HCT116 (cell line): ENCODE measurements at regions not wholly inside any gene's neighbourhood (a gene's known extent, or its start where the extent isn't known, plus 50 kb on each side); places are given as distances from the start of the nearest gene placed in this dataset.
A peak's percentile ranks its signal among the peaks of the same experiment; 100 is the strongest.

Source experiments
- ATAC-seq: fragments of 200-7000 bp; cut with Tn5 transposase; 2 replicates; pipeline ENCODE4 v1.9.1; 2020; ENCODE audit warnings: mild to moderate bottlenecking, moderate library complexity
- BruUV-seq: library from RNA; stranded (reverse); fragments of 400-500 nt; replicated peaks from 2 replicates; lab custom pipeline; 2021; lab: Mats Ljungman, UMichigan
- CTCF ChIA-PET: fragments of 300-600 bp; sonication (Branson Sonifier 250); formaldehyde crosslinking; loops from one replicate; lab custom pipeline; 2021; ENCODE audit warnings: antibody characterized with exemption; lab: Charles Lee
- POLR2A ChIA-PET: fragments of 300-600, 350-600 bp; sonication (Branson Sonifier 250); formaldehyde crosslinking; loops from one replicate; lab custom pipeline; 2021; ENCODE audit warnings: antibody characterized with exemption; lab: Charles Lee
- RAD21 ChIA-PET, 2 experiments: fragments of 300-600 bp; sonication (Branson Sonifier 250); formaldehyde crosslinking; loops; one replicate each; lab custom pipeline; 2023; ENCODE audit warnings: low total read pairs in 2 of 2; ENCODE audit not compliant: uncharacterized antibody in 2 of 2, unreplicated experiment in 2 of 2, low non-redundant PET in 1 of 2; lab: Charles Lee
- DNase-seq: peaks from one replicate; pipeline ENCODE4 v3.0.0-alpha.2; 2010; ENCODE audit warnings: low read depth, low spot score
- H2AFZ ChIP-seq: fragments of 200-600 bp; shearing (Covaris generic), sonication (generic); 2 replicates; pipeline ENCODE4 v1.6.1; 2017; ENCODE audit warnings: low read depth, mixed run types, mixed read lengths, antibody characterized with exemption, low read length; ENCODE audit not compliant: poor library complexity, severe bottlenecking
- H3K27ac ChIP-seq: 2 replicates; pipeline ENCODE4 v1.5.1; 2012; ENCODE audit warnings: low read depth, low read length
- H3K27me3 ChIP-seq: fragments of 200-600 bp; sonication (generic); 2 replicates; pipeline ENCODE4 v1.6.1; 2016; ENCODE audit warnings: mixed run types, low read length, mixed read lengths; ENCODE audit not compliant: insufficient read depth
- H3K36me3 ChIP-seq, 2 experiments: fragments of 200-500 bp in 1 of 2; fragments of 200-600 bp in 1 of 2; sonication (Bioruptor generic) in 1 of 2; sonication (generic) in 1 of 2; 2 replicates each; pipeline versions ENCODE4 v1.5.1 to v1.6.1; 2014 to 2016; ENCODE audit warnings: low read length in 2 of 2, inconsistent platforms in 1 of 2, mixed read lengths in 1 of 2, mixed run types in 1 of 2; ENCODE audit not compliant: insufficient read depth in 2 of 2, control insufficient read depth in 1 of 2
- H3K4me1 ChIP-seq, 2 experiments: fragments of 200-600 bp in 1 of 2; sonication (generic) in 1 of 2; 2 replicates each; pipeline versions ENCODE4 v1.5.1 to v1.6.1; 2012 to 2017; ENCODE audit warnings: low read length in 2 of 2, inconsistent platforms in 1 of 2, mild to moderate bottlenecking in 1 of 2, mixed read lengths in 1 of 2, mixed run types in 1 of 2, moderate library complexity in 1 of 2; ENCODE audit not compliant: insufficient read depth in 2 of 2, control insufficient read depth in 1 of 2
- H3K4me2 ChIP-seq: fragments of 200-600 bp; sonication (generic); 2 replicates; pipeline ENCODE4 v1.6.1; 2017; ENCODE audit warnings: mixed run types, low read length, mixed read lengths
- H3K4me3 ChIP-seq, 2 experiments: fragments of 200-600 bp in 1 of 2; sonication (generic) in 1 of 2; replicated peaks in 1 of 2; 2 replicates each; pipeline ENCODE4 v1.5.1; 2011 to 2016; ENCODE audit warnings: low read length in 2 of 2, control low read depth in 1 of 2, low read depth in 1 of 2, mild to moderate bottlenecking in 1 of 2, mixed read lengths in 1 of 2, mixed run types in 1 of 2
- H3K79me2 ChIP-seq: fragments of 200-600 bp; sonication (generic); 2 replicates; pipeline ENCODE4 v1.6.1; 2017; ENCODE audit warnings: mild to moderate bottlenecking, mixed run types, low read length, moderate library complexity, mixed read lengths; ENCODE audit not compliant: insufficient read depth
- H3K9ac ChIP-seq: fragments of 200-600 bp; sonication (generic); 2 replicates; pipeline ENCODE4 v1.6.1; 2016; ENCODE audit warnings: low read length, mixed read lengths
- H3K9me2 ChIP-seq: fragments of 200-600 bp; sonication (generic), shearing (Covaris generic); 2 replicates; pipeline ENCODE4 v1.6.1; 2017; ENCODE audit warnings: mixed run types, mild to moderate bottlenecking, moderate library complexity; ENCODE audit not compliant: insufficient read depth
- H3K9me3 ChIP-seq, 2 experiments: fragments of 200-500 bp in 1 of 2; fragments of 200-600 bp in 1 of 2; sonication (Bioruptor generic) in 1 of 2; sonication (generic) in 1 of 2; 2 replicates each; pipeline ENCODE4 v1.6.1; 2014 to 2017; ENCODE audit warnings: low read length in 2 of 2, mixed read lengths in 2 of 2, inconsistent platforms in 1 of 2, low read depth in 1 of 2, mild to moderate bottlenecking in 1 of 2, mixed run types in 1 of 2, moderate library complexity in 1 of 2; ENCODE audit not compliant: control insufficient read depth in 1 of 2, insufficient read depth in 1 of 2
- H4K20me1 ChIP-seq: fragments of 200-600 bp; sonication (generic), shearing (Covaris generic); 2 replicates; pipeline ENCODE4 v1.6.1; 2017; ENCODE audit warnings: mixed run types, mild to moderate bottlenecking, moderate library complexity; ENCODE audit not compliant: insufficient read depth
- CBX3 ChIP-seq: IDR thresholded peaks from 2 replicates; pipeline ENCODE4 v1.6.1; 2012; ENCODE audit warnings: low read depth
- ELF1 ChIP-seq: IDR thresholded peaks from 2 replicates; pipeline ENCODE4 v1.6.1; 2012; ENCODE audit warnings: low read depth, borderline replicate concordance
- EZH2 ChIP-seq: fragments of 200-600 bp; sonication (generic); IDR thresholded peaks from 2 replicates; pipeline ENCODE4 v1.6.1; 2017; ENCODE audit warnings: antibody characterized with exemption, mixed run types
- EZH2phosphoT487 ChIP-seq: fragments of 200-600 bp; IDR thresholded peaks from 2 replicates; pipeline ENCODE4 v1.6.1; 2018; ENCODE audit warnings: antibody characterized with exemption, borderline replicate concordance
- FOSL1 ChIP-seq: IDR thresholded peaks from 2 replicates; pipeline ENCODE4 v1.6.1; 2012; ENCODE audit warnings: low read depth
- JUND ChIP-seq: IDR thresholded peaks from 2 replicates; pipeline ENCODE4 v1.6.1; 2012
- POLR2A ChIP-seq: IDR thresholded peaks from 2 replicates; pipeline ENCODE4 v1.7.0; 2011; ENCODE audit warnings: borderline replicate concordance; ENCODE audit not compliant: insufficient read depth, insufficient read length; ENCODE audit errors: extremely low read depth
- POLR2AphosphoS5 ChIP-seq: IDR thresholded peaks from 2 replicates; pipeline ENCODE4 v1.6.1; 2011; ENCODE audit warnings: mild to moderate bottlenecking, low read depth, low read length, moderate library complexity
- RAD21 ChIP-seq: IDR thresholded peaks from 2 replicates; pipeline ENCODE4 v1.6.1; 2012; ENCODE audit warnings: low read depth, mild to moderate bottlenecking
- SIN3A ChIP-seq: IDR thresholded peaks from 2 replicates; pipeline ENCODE4 v1.6.1; 2012; ENCODE audit warnings: low read depth
- SP1 ChIP-seq: IDR thresholded peaks from 2 replicates; pipeline ENCODE4 v1.6.1; 2012; ENCODE audit warnings: low read depth
- SRF ChIP-seq: IDR thresholded peaks from 2 replicates; pipeline ENCODE4 v1.6.1; 2012; ENCODE audit warnings: low read depth
- TCF7L2 ChIP-seq: IDR thresholded peaks from 2 replicates; pipeline ENCODE4 v1.7.0; 2011; ENCODE audit warnings: borderline replicate concordance, inconsistent platforms; ENCODE audit not compliant: insufficient read depth, insufficient read length; ENCODE audit errors: extremely low read depth
- YY1 ChIP-seq: IDR thresholded peaks from 2 replicates; pipeline ENCODE4 v1.6.1; 2011; ENCODE audit warnings: low read length, low read depth, moderate library complexity, mild to moderate bottlenecking; ENCODE audit not compliant: insufficient replicate concordance; ENCODE audit errors: extremely low read depth
- ZNF274 ChIP-seq: fragments of 200-500 bp; sonication (Bioruptor generic); IDR thresholded peaks from 2 replicates; pipeline ENCODE4 v1.6.1; 2014; ENCODE audit warnings: mild to moderate bottlenecking, low read depth, low read length, inconsistent platforms
- intact Hi-C: fragments of 100-400 bp; cut with micrococcal nuclease; formaldehyde crosslinking; loops from 2 replicates; pipeline ENCODE4 v1.10.0; 2022
- TF ChIP-seq, protein P1 (sequence below): IDR thresholded peaks from 2 replicates; pipeline ENCODE4 v1.6.1; 2012
- TF ChIP-seq, protein P2 (sequence below): IDR thresholded peaks from 2 replicates; pipeline ENCODE4 v1.6.1; 2012
- TF ChIP-seq, protein P3 (sequence below): IDR thresholded peaks from 2 replicates; pipeline ENCODE4 v1.6.1; 2011; ENCODE audit warnings: mild to moderate bottlenecking, low read length, moderate library complexity; ENCODE audit not compliant: insufficient replicate concordance; ENCODE audit errors: extremely low read depth
- TF ChIP-seq, protein P4 (sequence below), 3 experiments: fragments of 200-600 bp in 1 of 3; sonication (generic) in 1 of 3; IDR thresholded peaks in 2 of 3; conservative IDR thresholded peaks in 1 of 3; 2 replicates each; pipeline ENCODE4 v1.5.1; 2012 to 2017; ENCODE audit warnings: low read depth in 2 of 3, low read length in 2 of 3, antibody characterized with exemption in 1 of 3, borderline replicate concordance in 1 of 3, control low read depth in 1 of 3, mild to moderate bottlenecking in 1 of 3, mixed read lengths in 1 of 3, mixed run types in 1 of 3, moderate library complexity in 1 of 3; ENCODE audit not compliant: insufficient read depth in 1 of 3

GRCh38 chr2:64359892-64360657 is 93.9 kb upstream of the LGALSL start:
- Histone ChIP-seq H3K4me3 (peak overlapping the region in 1 of 2 experiments; percentile 42; a peak in 2 of 4 replicates), H3K9ac (peak overlapping the region; percentile 51), H3K9me2 (no peaks in the 10 kb centered on the region), H3K27ac (peak overlapping the region; percentile 38), H3K36me3 (no peaks in the 10 kb centered on the region), H3K4me2 (peak overlapping the region; percentile 81), H3K27me3 (no peaks in the 10 kb centered on the region), H3K79me2 (no peaks in the 10 kb centered on the region), H4K20me1 (no peaks in the 10 kb centered on the region), H3K4me1 (peaks cover 22 to 60% of the 10 kb centered on the region in 2 experiments), H3K9me3 (no peaks in the 10 kb centered on the region)
- DNase-seq = peak; percentile 92
- BruUV-seq = no TSS peak
- ATAC-seq = peak; percentile 93
- CTCF ChIA-PET = interaction anchor here (0.6 to 1.4 kb wide), 4 partner anchors 10 to 553 kb away, joined by 3 read pairs; no protein-coding TSS in a partner anchor
- POLR2A ChIA-PET = interaction anchor here (0.6 to 3.1 kb wide), 5 partner anchors 11 to 93 kb away, joined by 3 to 10 read pairs (median 4); no protein-coding TSS in a partner anchor
- TF ChIP-seq RAD21 (no peak), ELF1 (no peak), TCF7L2 (no peak), JUND (peak; percentile 88), SIN3A (peak; percentile 76), SRF (peak; percentile 76), SP1 (peak; percentile 84), YY1 (no peak), CBX3 (peak; percentile 93), EZH2phosphoT487 (no peak), EZH2 (no peak), POLR2AphosphoS5 (no peak; the same call in none of the 2 replicates), ZNF274 (no peak), POLR2A (no peak), FOSL1 (peak; percentile 96)
- TF ChIP-seq, protein P1, sequence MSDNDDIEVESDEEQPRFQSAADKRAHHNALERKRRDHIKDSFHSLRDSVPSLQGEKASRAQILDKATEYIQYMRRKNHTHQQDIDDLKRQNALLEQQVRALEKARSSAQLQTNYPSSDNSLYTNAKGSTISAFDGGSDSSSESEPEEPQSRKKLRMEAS = peak; percentile 98
- TF ChIP-seq, protein P2, sequence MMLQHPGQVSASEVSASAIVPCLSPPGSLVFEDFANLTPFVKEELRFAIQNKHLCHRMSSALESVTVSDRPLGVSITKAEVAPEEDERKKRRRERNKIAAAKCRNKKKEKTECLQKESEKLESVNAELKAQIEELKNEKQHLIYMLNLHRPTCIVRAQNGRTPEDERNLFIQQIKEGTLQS = no peak
- TF ChIP-seq, protein P3, sequence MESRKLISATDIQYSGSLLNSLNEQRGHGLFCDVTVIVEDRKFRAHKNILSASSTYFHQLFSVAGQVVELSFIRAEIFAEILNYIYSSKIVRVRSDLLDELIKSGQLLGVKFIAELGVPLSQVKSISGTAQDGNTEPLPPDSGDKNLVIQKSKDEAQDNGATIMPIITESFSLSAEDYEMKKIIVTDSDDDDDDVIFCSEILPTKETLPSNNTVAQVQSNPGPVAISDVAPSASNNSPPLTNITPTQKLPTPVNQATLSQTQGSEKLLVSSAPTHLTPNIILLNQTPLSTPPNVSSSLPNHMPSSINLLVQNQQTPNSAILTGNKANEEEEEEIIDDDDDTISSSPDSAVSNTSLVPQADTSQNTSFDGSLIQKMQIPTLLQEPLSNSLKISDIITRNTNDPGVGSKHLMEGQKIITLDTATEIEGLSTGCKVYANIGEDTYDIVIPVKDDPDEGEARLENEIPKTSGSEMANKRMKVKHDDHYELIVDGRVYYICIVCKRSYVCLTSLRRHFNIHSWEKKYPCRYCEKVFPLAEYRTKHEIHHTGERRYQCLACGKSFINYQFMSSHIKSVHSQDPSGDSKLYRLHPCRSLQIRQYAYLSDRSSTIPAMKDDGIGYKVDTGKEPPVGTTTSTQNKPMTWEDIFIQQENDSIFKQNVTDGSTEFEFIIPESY = no peak
- TF ChIP-seq, protein P4, sequence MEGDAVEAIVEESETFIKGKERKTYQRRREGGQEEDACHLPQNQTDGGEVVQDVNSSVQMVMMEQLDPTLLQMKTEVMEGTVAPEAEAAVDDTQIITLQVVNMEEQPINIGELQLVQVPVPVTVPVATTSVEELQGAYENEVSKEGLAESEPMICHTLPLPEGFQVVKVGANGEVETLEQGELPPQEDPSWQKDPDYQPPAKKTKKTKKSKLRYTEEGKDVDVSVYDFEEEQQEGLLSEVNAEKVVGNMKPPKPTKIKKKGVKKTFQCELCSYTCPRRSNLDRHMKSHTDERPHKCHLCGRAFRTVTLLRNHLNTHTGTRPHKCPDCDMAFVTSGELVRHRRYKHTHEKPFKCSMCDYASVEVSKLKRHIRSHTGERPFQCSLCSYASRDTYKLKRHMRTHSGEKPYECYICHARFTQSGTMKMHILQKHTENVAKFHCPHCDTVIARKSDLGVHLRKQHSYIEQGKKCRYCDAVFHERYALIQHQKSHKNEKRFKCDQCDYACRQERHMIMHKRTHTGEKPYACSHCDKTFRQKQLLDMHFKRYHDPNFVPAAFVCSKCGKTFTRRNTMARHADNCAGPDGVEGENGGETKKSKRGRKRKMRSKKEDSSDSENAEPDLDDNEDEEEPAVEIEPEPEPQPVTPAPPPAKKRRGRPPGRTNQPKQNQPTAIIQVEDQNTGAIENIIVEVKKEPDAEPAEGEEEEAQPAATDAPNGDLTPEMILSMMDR (IDR thresholded peaks at IDR 0.05 in 2 of 3, conservative IDR thresholded peaks at IDR 0.05 in 1 of 3; ENCODE audit: borderline replicate concordance in 1 of 3, insufficient read depth in 1 of 3, low read depth in 2 of 3, low read length in 2 of 3) = peak in 2 of 3 experiments; percentile 29 to 42; a peak in 3 of 6 replicates
- TF ChIP-seq, all 23 proteins: peak for 8
- intact Hi-C loops = no loop called here
- peak overlapping the region; percentile 60 for H2AFZ ChIP-seq
- RAD21 ChIA-PET = interaction anchor here in 1 of 2 experiments (1.5 kb wide), 1 partner anchor 127 kb away, joined by 3 read pairs; no protein-coding TSS in a partner anchor
